Neural progenitor cell (in vitro differentiated cells): ENCODE measurements at regions not wholly inside any gene's neighbourhood (a gene's known extent, or its start where the extent isn't known, plus 50 kb on each side); places are given as distances from the start of the nearest gene placed in this dataset.

Experiments
- EZH2 ChIP-seq: fragments of 200-600 bp; sonication (generic); IDR thresholded peaks from 2 replicates; pipeline ENCODE4 v1.6.1; 2017; ENCODE audit warnings: antibody characterized with exemption, mild to moderate bottlenecking, moderate library complexity
- EZH2phosphoT487 ChIP-seq: fragments of 200-600 bp; sonication (generic); IDR thresholded peaks from 2 replicates; pipeline ENCODE4 v1.6.1; 2017; ENCODE audit warnings: antibody characterized with exemption
- TF ChIP-seq, protein P1 (sequence below): fragments of 200-600 bp; sonication (generic); IDR thresholded peaks from 2 replicates; pipeline ENCODE4 v1.5.1; 2017; ENCODE audit warnings: antibody characterized with exemption, mild to moderate bottlenecking

DNA sequence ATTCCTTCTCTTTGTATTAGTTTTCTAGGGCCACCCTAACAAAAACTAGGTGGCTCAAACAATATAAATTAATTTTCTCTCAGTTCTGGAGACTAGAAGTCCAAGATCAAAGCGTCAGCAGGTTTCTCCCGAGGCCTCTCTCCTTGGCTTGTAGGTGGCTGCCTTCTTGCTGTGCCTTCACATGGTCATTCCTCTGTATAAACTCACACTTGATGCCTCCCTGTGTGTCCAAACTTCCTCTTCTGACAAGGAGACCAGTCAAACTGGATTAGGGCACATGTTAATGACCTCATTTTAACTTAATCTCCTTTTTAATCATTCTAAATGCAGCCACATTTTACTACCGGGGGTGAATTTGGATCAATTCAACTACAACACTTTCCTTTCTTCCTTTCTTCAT is 691.1 kb downstream of the DIPK2A start:
- TF ChIP-seq, protein P1, sequence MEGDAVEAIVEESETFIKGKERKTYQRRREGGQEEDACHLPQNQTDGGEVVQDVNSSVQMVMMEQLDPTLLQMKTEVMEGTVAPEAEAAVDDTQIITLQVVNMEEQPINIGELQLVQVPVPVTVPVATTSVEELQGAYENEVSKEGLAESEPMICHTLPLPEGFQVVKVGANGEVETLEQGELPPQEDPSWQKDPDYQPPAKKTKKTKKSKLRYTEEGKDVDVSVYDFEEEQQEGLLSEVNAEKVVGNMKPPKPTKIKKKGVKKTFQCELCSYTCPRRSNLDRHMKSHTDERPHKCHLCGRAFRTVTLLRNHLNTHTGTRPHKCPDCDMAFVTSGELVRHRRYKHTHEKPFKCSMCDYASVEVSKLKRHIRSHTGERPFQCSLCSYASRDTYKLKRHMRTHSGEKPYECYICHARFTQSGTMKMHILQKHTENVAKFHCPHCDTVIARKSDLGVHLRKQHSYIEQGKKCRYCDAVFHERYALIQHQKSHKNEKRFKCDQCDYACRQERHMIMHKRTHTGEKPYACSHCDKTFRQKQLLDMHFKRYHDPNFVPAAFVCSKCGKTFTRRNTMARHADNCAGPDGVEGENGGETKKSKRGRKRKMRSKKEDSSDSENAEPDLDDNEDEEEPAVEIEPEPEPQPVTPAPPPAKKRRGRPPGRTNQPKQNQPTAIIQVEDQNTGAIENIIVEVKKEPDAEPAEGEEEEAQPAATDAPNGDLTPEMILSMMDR, result no peak
- no peak for TF ChIP-seq EZH2
- TF ChIP-seq EZH2phosphoT487, result no peak
